Sigmoid colon (tissue), 6 donors: ENCODE measurements at regions not wholly inside any gene's neighbourhood (a gene's known extent, or its start where the extent isn't known, plus 50 kb on each side); places are given as distances from the start of the nearest gene placed in this dataset.

Experiments
- DNase-seq: peaks from one replicate; pipeline ENCODE4 v3.0.0-alpha.2; 2019
- H3K27ac ChIP-seq, 4 donors: fragments of 200-600 bp; sonication (generic); one replicate each; pipeline ENCODE4 v1.5.1; 2016 to 2019; ENCODE audit warnings: mild to moderate bottlenecking in 1 of 4
- H3K27me3 ChIP-seq, 3 donors: fragments of 200-600 bp; sonication (generic); one replicate each; pipeline ENCODE4 v1.5.1; 2019; ENCODE audit warnings: mild to moderate bottlenecking in 1 of 3
- H3K36me3 ChIP-seq, 4 donors: fragments of 200-600 bp; sonication (generic); one replicate each; pipeline ENCODE4 v1.5.1; 2016 to 2019
- H3K4me1 ChIP-seq, 4 donors: fragments of 200-600 bp; sonication (generic); one replicate each; pipeline ENCODE4 v1.5.1; 2017 to 2019
- H3K4me3 ChIP-seq, 4 donors: fragments of 200-600 bp; sonication (generic); one replicate each; pipeline ENCODE4 v1.5.1; 2017 to 2019; ENCODE audit warnings: mild to moderate bottlenecking in 2 of 4, moderate library complexity in 1 of 4
- H3K9me3 ChIP-seq, 4 donors: fragments of 200-600 bp in 3 of 4; sonication (generic) in 3 of 4; one replicate each; pipeline versions ENCODE4 v1.5.1 to v1.6.1; 2013 to 2019
- EP300 ChIP-seq, 4 donors: sonication (generic); formaldehyde crosslinking; IDR thresholded peaks; one replicate each; pipeline ENCODE4 v1.6.1; 2017; ENCODE audit warnings: antibody characterized with exemption in 4 of 4
- POLR2A ChIP-seq, 2 donors: fragments of 450-650 bp; IDR thresholded peaks; one replicate each; pipeline ENCODE4 v1.6.1; 2016; ENCODE audit warnings: antibody characterized with exemption in 2 of 2, mild to moderate bottlenecking in 2 of 2, moderate library complexity in 2 of 2
- POLR2AphosphoS5 ChIP-seq, 4 donors: sonication (generic); formaldehyde crosslinking; IDR thresholded peaks; one replicate each; pipeline ENCODE4 v1.6.1; 2017; ENCODE audit warnings: antibody characterized with exemption in 4 of 4
- WGBS, 2 donors: extraction: QIAGEN DNeasy Blood & Tissue Kit; methylation state at CpG; one replicate each; pipeline ENCODE4 v1.1.7; 2013; 5-methylcytosine and 5-hydroxymethylcytosine counted together
- intact Hi-C: fragments of 100-400 bp; cut with DNase I; formaldehyde crosslinking; loops from one replicate; pipeline ENCODE4 v1.15.1; 2023
- TF ChIP-seq, protein P1 (sequence below), 4 experiments: fragments of 450-650 bp in 3 of 4; fragments of 200-600 bp in 1 of 4; IDR thresholded peaks; one replicate each; pipeline ENCODE4 v1.5.1; 2016 to 2019; ENCODE audit warnings: antibody characterized with exemption in 4 of 4, mild to moderate bottlenecking in 3 of 4, moderate library complexity in 2 of 4
- donor health status: healthy with polysubstance abuse.
- donor health status: healthy.

DNA sequence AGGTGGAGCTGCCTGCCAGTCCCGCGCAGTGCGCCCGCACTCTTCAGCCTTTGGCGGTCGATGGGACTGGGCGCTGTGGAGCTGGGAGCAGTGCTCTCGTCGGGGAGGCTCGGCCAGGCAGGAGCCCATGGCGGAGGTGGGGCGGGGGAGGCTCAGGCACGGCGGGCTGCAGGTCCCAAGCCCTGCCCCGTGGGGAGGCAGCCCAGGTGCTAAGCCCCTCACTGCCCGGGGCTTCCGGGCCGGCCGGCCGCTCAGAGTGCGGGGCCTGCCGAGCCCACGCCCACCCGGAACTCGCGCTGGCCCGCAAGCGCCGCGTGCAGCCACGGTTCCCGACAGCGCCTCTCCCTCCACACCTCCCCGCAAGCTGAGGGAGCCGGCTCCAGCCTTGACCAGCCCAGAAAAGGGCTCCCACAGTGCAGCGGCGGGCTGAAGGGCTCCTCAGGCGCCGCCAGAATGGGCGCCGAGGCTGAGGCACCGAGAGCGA lies 316.4 kb downstream of the RND3 start:
- Histone ChIP-seq H3K27ac (no peak overlapping the region), H3K27me3 (no peaks in the 10 kb centered on the region), H3K4me1 (peaks cover 0 to 49% (median 42%) of the 10 kb centered on the region in 4 donors), H3K9me3 (no peaks in the 10 kb centered on the region), H3K4me3 (no peak overlapping the region), H3K36me3 (no peaks in the 10 kb centered on the region)
- intact Hi-C loops: no loop called here
- 96 to 97% methylated on average over 43 of the region's 43 CpGs for WGBS, 2 donors
- TF ChIP-seq POLR2A (IDR thresholded peaks at IDR 0.05): no peak
- no peak for DNase-seq

GRCh38 chr2:150169237-150169629 lies 318.2 kb downstream of the RND3 start:
- Histone ChIP-seq H3K27me3 (no peaks in the 10 kb centered on the region), H3K4me1 (peaks cover 0 to 50% (median 45%) of the 10 kb centered on the region in 4 donors), H3K9me3 (no peaks in the 10 kb centered on the region), H3K27ac (peak overlapping the region in 3 of 4 donors; percentile 51 to 66 (median 60)), H3K4me3 (no peak overlapping the region), H3K36me3 (no peaks in the 10 kb centered on the region)
- intact Hi-C loops: loop anchor here (5.0 kb wide), 1 partner anchor 582 kb away; the partner anchor contains the start of gene MMADHC
- TF ChIP-seq, protein P1, sequence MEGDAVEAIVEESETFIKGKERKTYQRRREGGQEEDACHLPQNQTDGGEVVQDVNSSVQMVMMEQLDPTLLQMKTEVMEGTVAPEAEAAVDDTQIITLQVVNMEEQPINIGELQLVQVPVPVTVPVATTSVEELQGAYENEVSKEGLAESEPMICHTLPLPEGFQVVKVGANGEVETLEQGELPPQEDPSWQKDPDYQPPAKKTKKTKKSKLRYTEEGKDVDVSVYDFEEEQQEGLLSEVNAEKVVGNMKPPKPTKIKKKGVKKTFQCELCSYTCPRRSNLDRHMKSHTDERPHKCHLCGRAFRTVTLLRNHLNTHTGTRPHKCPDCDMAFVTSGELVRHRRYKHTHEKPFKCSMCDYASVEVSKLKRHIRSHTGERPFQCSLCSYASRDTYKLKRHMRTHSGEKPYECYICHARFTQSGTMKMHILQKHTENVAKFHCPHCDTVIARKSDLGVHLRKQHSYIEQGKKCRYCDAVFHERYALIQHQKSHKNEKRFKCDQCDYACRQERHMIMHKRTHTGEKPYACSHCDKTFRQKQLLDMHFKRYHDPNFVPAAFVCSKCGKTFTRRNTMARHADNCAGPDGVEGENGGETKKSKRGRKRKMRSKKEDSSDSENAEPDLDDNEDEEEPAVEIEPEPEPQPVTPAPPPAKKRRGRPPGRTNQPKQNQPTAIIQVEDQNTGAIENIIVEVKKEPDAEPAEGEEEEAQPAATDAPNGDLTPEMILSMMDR (IDR thresholded peaks at IDR 0.05): no peak
- TF ChIP-seq EP300 (IDR thresholded peaks at IDR 0.05) (no peak), POLR2A (IDR thresholded peaks at IDR 0.05) (no peak), POLR2AphosphoS5 (IDR thresholded peaks at IDR 0.05) (peak in 3 of 4 donors; percentile 60 to 69 (median 61))
- DNase-seq: peak; percentile 72

- peak in 2 of 4 donors; percentile 20 to 32 for TF ChIP-seq POLR2AphosphoS5 (IDR thresholded peaks at IDR 0.05)
- no peak for TF ChIP-seq EP300 (IDR thresholded peaks at IDR 0.05)
- no peak for TF ChIP-seq POLR2A (IDR thresholded peaks at IDR 0.05)
- Histone ChIP-seq H3K27me3 (no peaks in the 10 kb centered on the region), H3K36me3 (no peaks in the 10 kb centered on the region), H3K27ac (peak overlapping the region in 3 of 4 donors; percentile 51 to 66 (median 60)), H3K4me3 (no peak overlapping the region), H3K4me1 (peaks cover 0 to 47% (median 43%) of the 10 kb centered on the region in 4 donors), H3K9me3 (no peaks in the 10 kb centered on the region)
- intact Hi-C loops: loop anchor here (5.0 kb wide), 1 partner anchor 581 kb away; the partner anchor contains the start of gene MMADHC
- DNase-seq: no peak
- 54 to 72% methylated on average over 1 of the region's 1 CpG for WGBS, 2 donors
Observed at GRCh38 chr2:150168595-150169236, 318.8 kb downstream of the RND3 start.

DNA sequence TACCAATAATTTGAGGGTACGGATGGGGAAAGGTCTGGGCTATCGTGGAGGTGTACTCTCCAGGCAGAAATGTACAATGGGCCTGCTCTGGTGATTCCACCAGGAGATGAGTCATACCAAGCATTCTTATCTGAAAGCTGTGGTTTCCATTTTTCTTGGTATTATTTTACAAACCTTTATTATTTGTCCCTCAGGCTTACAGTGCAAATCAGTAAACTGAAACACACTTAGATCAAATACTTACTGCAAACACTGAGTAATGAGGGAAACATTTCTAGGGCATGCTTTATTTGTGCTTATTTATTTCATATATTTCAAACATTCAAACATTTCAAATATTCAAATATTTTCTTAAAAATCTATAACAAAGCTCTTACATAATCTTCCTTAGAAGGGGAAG lies 319.8 kb downstream of the RND3 start:
- no peaks in the 10 kb centered on the region for H3K27me3 ChIP-seq
- no peaks in the 10 kb centered on the region for H3K36me3 ChIP-seq
- no peak for TF ChIP-seq EP300 (IDR thresholded peaks at IDR 0.05)
- TF ChIP-seq POLR2AphosphoS5 (IDR thresholded peaks at IDR 0.05): no peak
- TF ChIP-seq, protein P1 (IDR thresholded peaks at IDR 0.05): no peak
- no peak for TF ChIP-seq POLR2A (IDR thresholded peaks at IDR 0.05)
- intact Hi-C loops: loop anchor here (2.0 to 5.0 kb wide), 2 partner anchors 317 to 580 kb away; partner anchors contain the start of gene MMADHC
- no peak for DNase-seq
- peak overlapping the region in 1 of 4 donors; percentile 60 for H3K27ac ChIP-seq
- H3K9me3 ChIP-seq: no peaks in the 10 kb centered on the region
- peaks cover 0 to 49% (median 43%) of the 10 kb centered on the region in 4 donors for H3K4me1 ChIP-seq
- 90 to 98% methylated on average over 2 of the region's 2 CpGs for WGBS, 2 donors
- no peak overlapping the region for H3K4me3 ChIP-seq

GRCh38 chr2:150166313-150167051 lies 321.0 kb downstream of the RND3 start:
- 82 to 90% methylated on average over 6 of the region's 6 CpGs for WGBS, 2 donors

DNA sequence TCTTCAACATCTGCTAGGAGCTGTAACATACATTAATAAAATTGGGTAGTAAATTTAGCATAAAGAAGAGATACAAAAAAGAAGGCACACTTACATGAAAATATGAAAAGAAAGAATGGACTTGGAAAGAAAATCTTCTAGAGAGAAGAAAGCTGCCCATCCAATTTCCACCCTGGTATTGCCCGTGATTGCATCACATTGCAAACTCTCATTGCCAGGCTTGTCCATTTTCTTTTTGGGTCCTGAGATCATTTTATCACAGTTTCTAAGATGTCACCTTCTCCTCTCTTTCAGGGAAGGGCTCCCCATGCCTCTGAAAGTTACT lies 321.5 kb downstream of the RND3 start:
- peaks cover 0 to 51% (median 43%) of the 10 kb centered on the region in 4 donors for H3K4me1 ChIP-seq
- DNase-seq: no peak
- no peak overlapping the region for H3K4me3 ChIP-seq
- 91 to 96% methylated on average over 1 of the region's 1 CpG for WGBS, 2 donors
- H3K27ac ChIP-seq: peak overlapping the region in 3 of 4 donors; percentile 56 to 73 (median 66)
- intact Hi-C loops: loop anchor here (2.0 to 5.0 kb wide), 2 partner anchors 319 to 579 kb away; partner anchors contain the start of gene MMADHC
- TF ChIP-seq POLR2AphosphoS5 (IDR thresholded peaks at IDR 0.05) (no peak), EP300 (IDR thresholded peaks at IDR 0.05) (no peak), POLR2A (IDR thresholded peaks at IDR 0.05) (no peak)
- TF ChIP-seq, protein P1 (IDR thresholded peaks at IDR 0.05): no peak
- no peaks in the 10 kb centered on the region for H3K9me3 ChIP-seq
- H3K36me3 ChIP-seq: no peaks in the 10 kb centered on the region
- no peaks in the 10 kb centered on the region for H3K27me3 ChIP-seq

More at GRCh38 chr2:150166313-150167051, 321.0 kb downstream of the RND3 start:
- Histone ChIP-seq H3K9me3 (no peaks in the 10 kb centered on the region), H3K27me3 (no peaks in the 10 kb centered on the region), H3K36me3 (no peaks in the 10 kb centered on the region), H3K4me3 (no peak overlapping the region), H3K27ac (peak overlapping the region in 3 of 4 donors; percentile 56 to 73 (median 66)), H3K4me1 (peaks cover 0 to 51% (median 43%) of the 10 kb centered on the region in 4 donors)
- intact Hi-C loops: loop anchor here (2.0 to 5.0 kb wide), 2 partner anchors 318 to 579 kb away; partner anchors contain the start of gene MMADHC
- DNase-seq: peak; percentile 74
- peak; percentile 58 to 93 (median 81) for TF ChIP-seq POLR2AphosphoS5 (IDR thresholded peaks at IDR 0.05)
- peak in 3 of 4 donors; percentile 11 to 50 (median 23) for TF ChIP-seq EP300 (IDR thresholded peaks at IDR 0.05)
- TF ChIP-seq POLR2A (IDR thresholded peaks at IDR 0.05): no peak
